ENCODE measurements at regions not wholly inside any gene's neighbourhood (a gene's known extent, or its start where the extent isn't known, plus 50 kb on each side); places are given as distances from the start of the nearest gene placed in this dataset.

GRCh38 chr5:155418960-155419579 lies 405.5 kb downstream of the KIF4B start:
- H3K4me1 ChIP-seq: no peaks in the 10 kb centered on the region
- TF ChIP-seq CTCF (IDR thresholded peaks at IDR 0.05): no peak
- no peaks in the 10 kb centered on the region for H3K36me3 ChIP-seq (ENCODE audit: insufficient read depth in 1 of 2, low read depth in 1 of 2)
- WGBS, 3 donors: 43 to 64% (median 47%) methylated on average over 5 of the region's 5 CpGs
- H3K27me3 ChIP-seq (ENCODE audit: insufficient read depth in 3 of 3, low read length in 2 of 3): no peaks in the 10 kb centered on the region
- intact Hi-C loops (cut with DNase I): no loop called here
- no peak overlapping the region for H3K27ac ChIP-seq
- no peaks in the 10 kb centered on the region for H3K9me3 ChIP-seq
- no peak for ATAC-seq
- no peak overlapping the region for H3K4me3 ChIP-seq
- no peak for DNase-seq

GRCh38 chr5:155430192-155430591 lies 416.6 kb downstream of the KIF4B start:
- no peaks in the 10 kb centered on the region for H3K4me1 ChIP-seq
- ATAC-seq (no peak), DNase-seq (no peak)
- no peak overlapping the region for H3K27ac ChIP-seq
- no peak for TF ChIP-seq CTCF (IDR thresholded peaks at IDR 0.05)
- no peaks in the 10 kb centered on the region for H3K9me3 ChIP-seq
- no peaks in the 10 kb centered on the region for H3K36me3 ChIP-seq (ENCODE audit: insufficient read depth in 1 of 2, low read depth in 1 of 2)
- WGBS, 3 donors: 82 to 89% (median 89%) methylated on average over 4 of the region's 4 CpGs
- H3K4me3 ChIP-seq: no peak overlapping the region
- intact Hi-C loops (cut with DNase I): no loop called here
- no peaks in the 10 kb centered on the region for H3K27me3 ChIP-seq (ENCODE audit: insufficient read depth in 3 of 3, low read length in 2 of 3)

DNA sequence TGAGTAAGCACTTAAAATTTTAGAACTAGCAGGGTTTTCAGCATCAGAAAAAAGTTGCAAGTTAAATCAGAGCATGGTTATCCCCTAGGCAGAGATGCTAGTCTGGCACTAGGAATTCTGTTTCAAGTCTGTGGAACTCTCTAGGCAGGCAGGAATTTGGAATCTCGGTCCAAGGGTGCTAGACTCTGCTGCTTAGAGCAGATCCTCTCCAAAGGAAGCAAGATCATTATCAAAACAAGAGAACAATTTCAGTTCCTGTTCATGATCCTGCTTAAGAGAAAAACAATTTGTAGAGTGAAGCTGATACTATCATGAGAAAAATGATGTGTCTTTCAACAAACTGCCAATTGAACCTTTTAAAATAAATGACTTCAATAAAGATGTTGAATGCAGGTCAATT lies 420.7 kb downstream of the KIF4B start:
- Histone ChIP-seq H3K36me3 (ENCODE audit: insufficient read depth in 1 of 2, low read depth in 1 of 2) (no peaks in the 10 kb centered on the region), H3K9me3 (no peaks in the 10 kb centered on the region), H3K4me3 (no peak overlapping the region), H3K4me1 (no peaks in the 10 kb centered on the region), H3K27me3 (ENCODE audit: insufficient read depth in 3 of 3, low read length in 2 of 3) (no peaks in the 10 kb centered on the region), H3K27ac (no peak overlapping the region)
- whole genome bisulfite sequencing, 3 donors: 32 to 45% (median 37%) methylated on average over 1 of the region's 1 CpG
- no peak for ATAC-seq
- no peak for TF ChIP-seq CTCF (IDR thresholded peaks at IDR 0.05)
- intact Hi-C loops (cut with DNase I): no loop called here
- DNase-seq: no peak

GRCh38 chr5:155434681-155435080 lies 421.1 kb downstream of the KIF4B start:
- Histone ChIP-seq H3K4me1 (no peaks in the 10 kb centered on the region), H3K9me3 (no peaks in the 10 kb centered on the region), H3K27me3 (ENCODE audit: insufficient read depth in 3 of 3, low read length in 2 of 3) (no peaks in the 10 kb centered on the region), H3K36me3 (ENCODE audit: insufficient read depth in 1 of 2, low read depth in 1 of 2) (no peaks in the 10 kb centered on the region), H3K4me3 (no peak overlapping the region), H3K27ac (no peak overlapping the region)
- DNase-seq (no peak), ATAC-seq (no peak)
- no peak for TF ChIP-seq CTCF (IDR thresholded peaks at IDR 0.05)
- 46 to 63% (median 50%) methylated on average over 2 of the region's 2 CpGs for WGBS, 3 donors
- intact Hi-C loops (cut with DNase I): no loop called here

DNA sequence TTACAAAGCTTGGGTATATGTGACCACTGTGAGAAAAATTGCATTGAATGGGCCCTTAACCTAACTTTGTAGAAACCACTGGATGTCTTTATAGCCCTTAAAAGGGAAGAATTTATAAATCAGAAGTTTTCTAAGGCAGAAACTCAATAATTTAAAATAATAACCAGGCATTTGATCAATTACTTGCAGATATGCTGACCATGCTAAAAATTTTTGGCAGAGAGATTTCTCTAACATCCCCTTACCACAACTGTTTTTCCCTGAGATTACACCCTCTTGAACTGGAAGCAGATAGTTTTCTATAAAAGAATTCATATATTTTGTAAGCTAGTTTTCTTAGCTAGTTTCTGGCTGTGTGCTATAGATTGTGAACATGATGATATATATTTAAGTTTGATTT lies 428.3 kb downstream of the KIF4B start:
- Histone ChIP-seq H3K27ac (no peak overlapping the region), H3K4me1 (no peaks in the 10 kb centered on the region), H3K27me3 (ENCODE audit: insufficient read depth in 3 of 3, low read length in 2 of 3) (no peaks in the 10 kb centered on the region), H3K9me3 (no peaks in the 10 kb centered on the region), H3K4me3 (no peak overlapping the region), H3K36me3 (ENCODE audit: insufficient read depth in 1 of 2, low read depth in 1 of 2) (no peaks in the 10 kb centered on the region)
- DNase-seq (no peak), ATAC-seq (no peak)
- intact Hi-C loops (cut with DNase I): no loop called here
- TF ChIP-seq CTCF (IDR thresholded peaks at IDR 0.05): no peak
